ENCODE measurements at regions not wholly inside any gene's neighbourhood (a gene's known extent, or its start where the extent isn't known, plus 50 kb on each side); places are given as distances from the start of the nearest gene placed in this dataset.

DNA sequence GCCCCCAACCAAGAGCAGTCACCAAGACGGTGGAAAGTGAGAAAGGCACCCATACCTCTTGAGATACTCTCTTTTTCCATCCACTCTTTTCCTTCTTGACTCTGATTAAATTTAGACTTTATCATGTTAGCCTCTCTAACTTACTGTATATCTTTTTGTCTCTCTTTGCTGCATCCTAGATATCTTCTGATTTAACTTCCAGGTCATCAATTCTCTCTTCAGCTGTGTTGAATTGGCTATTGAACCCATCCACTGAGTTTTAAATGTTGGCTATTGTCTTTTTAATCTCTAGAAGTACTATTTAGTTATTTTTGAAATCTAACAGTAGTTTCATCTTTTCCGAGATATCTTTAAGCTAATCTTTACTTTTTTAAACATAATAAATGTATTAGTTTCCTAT lies 78.3 kb upstream of the MBOAT2 start:
- ChIA-PET RAD21 (ENCODE audit: unreplicated experiment) (no interaction called here), CTCF (no interaction called here), SMC1A (ENCODE audit: uncharacterized antibody, unreplicated experiment) (interaction anchor here (0.6 to 1.0 kb wide), 2 partner anchors 9 to 839 kb away, joined by 3 to 4 read pairs; no protein-coding TSS in a partner anchor), POLR2A (no interaction called here)
- no TSS peak for BruUV-seq (replicated peaks)
- Histone ChIP-seq H3K79me2 (ENCODE audit: control insufficient read depth, insufficient read depth, low read length) (no peaks in the 10 kb centered on the region), H4K20me1 (ENCODE audit: control insufficient read depth, insufficient read depth) (no peaks in the 10 kb centered on the region), H3K4me1 (ENCODE audit: control insufficient read depth, insufficient read depth, low read length) (no peaks in the 10 kb centered on the region), H2AFZ (ENCODE audit: control insufficient read depth, low read depth, low read length) (no peak overlapping the region), H3K27ac (ENCODE audit: control insufficient read depth, insufficient read depth) (no peak overlapping the region), H3K36me3 (ENCODE audit: control insufficient read depth in 2 of 2, insufficient read depth in 2 of 2, low read length in 1 of 2) (no peaks in the 10 kb centered on the region), H3K4me3 (no peak overlapping the region), H3K9ac (ENCODE audit: control insufficient read depth, insufficient read depth, low read length) (no peak overlapping the region), H3K4me2 (ENCODE audit: control insufficient read depth, insufficient read depth) (no peak overlapping the region), H3K27me3 (replicated peaks in 1 of 2; ENCODE audit: control insufficient read depth in 2 of 2, insufficient read depth in 2 of 2, low read length in 1 of 2) (no peaks in the 10 kb centered on the region), H3K9me3 (replicated peaks; ENCODE audit: control insufficient read depth, insufficient read depth, low read length) (no peaks in the 10 kb centered on the region; the same call in 1 of the 3 replicates)
- TF ChIP-seq ZNF622 (IDR thresholded peaks at IDR 0.05) (no peak), CREB1 (IDR thresholded peaks at IDR 0.05; ENCODE audit: low read depth) (no peak), STAT3 (IDR thresholded peaks at IDR 0.05; ENCODE audit: low read depth, low read length) (no peak), SREBF1 (IDR thresholded peaks at IDR 0.05; ENCODE audit: low read length) (no peak), KAT2A (conservative IDR thresholded peaks at IDR 0.05; ENCODE audit: control insufficient read depth, low read depth, low read length) (no peak), HDGF (IDR thresholded peaks at IDR 0.05) (no peak), SMAD5 (IDR thresholded peaks at IDR 0.05; ENCODE audit: low read depth) (no peak), NR2C1 (IDR thresholded peaks at IDR 0.05) (no peak), SUPT20H (IDR thresholded peaks at IDR 0.05; ENCODE audit: borderline replicate concordance, control insufficient read depth, low read depth, low read length) (no peak)
- TF ChIP-seq, protein P1, sequence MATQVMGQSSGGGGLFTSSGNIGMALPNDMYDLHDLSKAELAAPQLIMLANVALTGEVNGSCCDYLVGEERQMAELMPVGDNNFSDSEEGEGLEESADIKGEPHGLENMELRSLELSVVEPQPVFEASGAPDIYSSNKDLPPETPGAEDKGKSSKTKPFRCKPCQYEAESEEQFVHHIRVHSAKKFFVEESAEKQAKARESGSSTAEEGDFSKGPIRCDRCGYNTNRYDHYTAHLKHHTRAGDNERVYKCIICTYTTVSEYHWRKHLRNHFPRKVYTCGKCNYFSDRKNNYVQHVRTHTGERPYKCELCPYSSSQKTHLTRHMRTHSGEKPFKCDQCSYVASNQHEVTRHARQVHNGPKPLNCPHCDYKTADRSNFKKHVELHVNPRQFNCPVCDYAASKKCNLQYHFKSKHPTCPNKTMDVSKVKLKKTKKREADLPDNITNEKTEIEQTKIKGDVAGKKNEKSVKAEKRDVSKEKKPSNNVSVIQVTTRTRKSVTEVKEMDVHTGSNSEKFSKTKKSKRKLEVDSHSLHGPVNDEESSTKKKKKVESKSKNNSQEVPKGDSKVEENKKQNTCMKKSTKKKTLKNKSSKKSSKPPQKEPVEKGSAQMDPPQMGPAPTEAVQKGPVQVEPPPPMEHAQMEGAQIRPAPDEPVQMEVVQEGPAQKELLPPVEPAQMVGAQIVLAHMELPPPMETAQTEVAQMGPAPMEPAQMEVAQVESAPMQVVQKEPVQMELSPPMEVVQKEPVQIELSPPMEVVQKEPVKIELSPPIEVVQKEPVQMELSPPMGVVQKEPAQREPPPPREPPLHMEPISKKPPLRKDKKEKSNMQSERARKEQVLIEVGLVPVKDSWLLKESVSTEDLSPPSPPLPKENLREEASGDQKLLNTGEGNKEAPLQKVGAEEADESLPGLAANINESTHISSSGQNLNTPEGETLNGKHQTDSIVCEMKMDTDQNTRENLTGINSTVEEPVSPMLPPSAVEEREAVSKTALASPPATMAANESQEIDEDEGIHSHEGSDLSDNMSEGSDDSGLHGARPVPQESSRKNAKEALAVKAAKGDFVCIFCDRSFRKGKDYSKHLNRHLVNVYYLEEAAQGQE (IDR thresholded peaks at IDR 0.05; ENCODE audit: low read depth, low read length) = no peak
- TF ChIP-seq, protein P2, sequence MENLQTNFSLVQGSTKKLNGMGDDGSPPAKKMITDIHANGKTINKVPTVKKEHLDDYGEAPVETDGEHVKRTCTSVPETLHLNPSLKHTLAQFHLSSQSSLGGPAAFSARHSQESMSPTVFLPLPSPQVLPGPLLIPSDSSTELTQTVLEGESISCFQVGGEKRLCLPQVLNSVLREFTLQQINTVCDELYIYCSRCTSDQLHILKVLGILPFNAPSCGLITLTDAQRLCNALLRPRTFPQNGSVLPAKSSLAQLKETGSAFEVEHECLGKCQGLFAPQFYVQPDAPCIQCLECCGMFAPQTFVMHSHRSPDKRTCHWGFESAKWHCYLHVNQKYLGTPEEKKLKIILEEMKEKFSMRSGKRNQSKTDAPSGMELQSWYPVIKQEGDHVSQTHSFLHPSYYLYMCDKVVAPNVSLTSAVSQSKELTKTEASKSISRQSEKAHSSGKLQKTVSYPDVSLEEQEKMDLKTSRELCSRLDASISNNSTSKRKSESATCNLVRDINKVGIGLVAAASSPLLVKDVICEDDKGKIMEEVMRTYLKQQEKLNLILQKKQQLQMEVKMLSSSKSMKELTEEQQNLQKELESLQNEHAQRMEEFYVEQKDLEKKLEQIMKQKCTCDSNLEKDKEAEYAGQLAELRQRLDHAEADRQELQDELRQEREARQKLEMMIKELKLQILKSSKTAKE (IDR thresholded peaks at IDR 0.05; ENCODE audit: low read depth, poor library complexity, severe bottlenecking) = no peak
- in situ Hi-C loops (cut with MboI) (no loop called here), intact Hi-C loops (cut with micrococcal nuclease; ENCODE audit: unreplicated experiment) (no loop called here)
- FAIRE-seq (no peak), ATAC-seq (no peak), DNase-seq (ENCODE audit: low read depth, low spot score) (no peak)
- WGBS (ENCODE audit: insufficient coverage, insufficient replicate concordance, low lambda C conversion rate, missing lambda C conversion rate) = 24% methylated on average over 2 of the region's 2 CpGs
